ENCODE measurements at regions not wholly inside any gene's neighbourhood (a gene's known extent, or its start where the extent isn't known, plus 50 kb on each side); places are given as distances from the start of the nearest gene placed in this dataset.

- Histone ChIP-seq H3K27ac (no peak overlapping the region), H3K4me1 (no peaks in the 10 kb centered on the region), H3K4me3 (no peak overlapping the region), H3K9me3 (no peaks in the 10 kb centered on the region), H3K27me3 (no peaks in the 10 kb centered on the region), H3K36me3 (no peaks in the 10 kb centered on the region)
- DNase-seq: no peak
- intact Hi-C loops (cut with DNase I; ENCODE audit: low total_unique reads): no loop called here
- no peak for TF ChIP-seq POLR2A (IDR thresholded peaks at IDR 0.05)
- TF ChIP-seq, protein P1, sequence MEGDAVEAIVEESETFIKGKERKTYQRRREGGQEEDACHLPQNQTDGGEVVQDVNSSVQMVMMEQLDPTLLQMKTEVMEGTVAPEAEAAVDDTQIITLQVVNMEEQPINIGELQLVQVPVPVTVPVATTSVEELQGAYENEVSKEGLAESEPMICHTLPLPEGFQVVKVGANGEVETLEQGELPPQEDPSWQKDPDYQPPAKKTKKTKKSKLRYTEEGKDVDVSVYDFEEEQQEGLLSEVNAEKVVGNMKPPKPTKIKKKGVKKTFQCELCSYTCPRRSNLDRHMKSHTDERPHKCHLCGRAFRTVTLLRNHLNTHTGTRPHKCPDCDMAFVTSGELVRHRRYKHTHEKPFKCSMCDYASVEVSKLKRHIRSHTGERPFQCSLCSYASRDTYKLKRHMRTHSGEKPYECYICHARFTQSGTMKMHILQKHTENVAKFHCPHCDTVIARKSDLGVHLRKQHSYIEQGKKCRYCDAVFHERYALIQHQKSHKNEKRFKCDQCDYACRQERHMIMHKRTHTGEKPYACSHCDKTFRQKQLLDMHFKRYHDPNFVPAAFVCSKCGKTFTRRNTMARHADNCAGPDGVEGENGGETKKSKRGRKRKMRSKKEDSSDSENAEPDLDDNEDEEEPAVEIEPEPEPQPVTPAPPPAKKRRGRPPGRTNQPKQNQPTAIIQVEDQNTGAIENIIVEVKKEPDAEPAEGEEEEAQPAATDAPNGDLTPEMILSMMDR (IDR thresholded peaks at IDR 0.05): no peak
Observed at GRCh38 chr2:18092760-18093159, 214.3 kb downstream of the KCNS3 start.

DNA sequence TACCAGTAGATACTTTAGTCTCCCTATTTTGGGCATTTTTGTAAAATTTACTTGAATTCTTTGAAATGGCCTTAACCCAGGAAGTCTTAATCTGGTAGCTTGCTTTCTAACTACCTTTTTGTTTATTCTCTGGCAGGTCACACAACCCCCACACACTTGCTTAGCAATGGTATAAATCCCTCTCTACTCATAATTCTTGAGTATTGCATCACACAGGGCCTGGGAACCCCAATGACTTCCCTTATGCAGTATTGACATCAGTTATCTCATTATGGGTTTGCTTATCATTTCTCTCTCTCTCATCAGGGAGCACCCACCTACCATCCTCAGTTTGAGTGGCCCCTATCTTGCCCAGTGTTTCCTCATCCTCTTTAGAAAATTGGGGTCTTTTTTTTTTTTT lies 207.1 kb downstream of the KCNS3 start:
- no peak for DNase-seq
- Histone ChIP-seq H3K27ac (no peak overlapping the region), H3K4me1 (no peaks in the 10 kb centered on the region), H3K9me3 (no peaks in the 10 kb centered on the region), H3K4me3 (no peak overlapping the region), H3K36me3 (no peaks in the 10 kb centered on the region), H3K27me3 (no peaks in the 10 kb centered on the region)
- intact Hi-C loops (cut with DNase I; ENCODE audit: low total_unique reads): no loop called here
- TF ChIP-seq, protein P1 (IDR thresholded peaks at IDR 0.05): no peak
- no peak for TF ChIP-seq POLR2A (IDR thresholded peaks at IDR 0.05)

GRCh38 chr2:18084376-18084775 lies 205.9 kb downstream of the KCNS3 start:
- TF ChIP-seq, protein P1 (IDR thresholded peaks at IDR 0.05): no peak
- TF ChIP-seq POLR2A (IDR thresholded peaks at IDR 0.05): no peak
- Histone ChIP-seq H3K36me3 (no peaks in the 10 kb centered on the region), H3K4me1 (no peaks in the 10 kb centered on the region), H3K27me3 (no peaks in the 10 kb centered on the region), H3K4me3 (no peak overlapping the region), H3K27ac (no peak overlapping the region), H3K9me3 (no peaks in the 10 kb centered on the region)
- intact Hi-C loops (cut with DNase I; ENCODE audit: low total_unique reads): no loop called here
- DNase-seq: no peak

DNA sequence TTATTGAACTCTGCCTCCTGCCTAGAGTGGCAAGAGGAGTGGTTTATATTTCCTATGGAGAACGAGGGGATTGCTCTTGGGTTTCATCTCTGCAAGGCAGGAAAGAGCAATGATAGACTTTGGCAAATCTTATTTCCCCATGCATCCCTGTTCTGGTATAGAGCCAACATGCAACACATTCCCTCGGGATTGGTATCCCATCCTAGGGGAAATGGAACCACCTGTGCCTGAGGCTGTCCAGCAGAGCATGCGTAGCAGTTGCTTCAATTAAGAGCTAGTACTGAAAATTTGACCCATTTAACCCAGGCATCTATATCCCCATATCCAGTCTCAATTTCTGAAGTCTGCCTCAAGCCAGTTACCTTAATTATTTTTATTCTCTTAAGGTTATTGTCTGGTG lies 205.3 kb downstream of the KCNS3 start:
- no peaks in the 10 kb centered on the region for H3K9me3 ChIP-seq
- no peaks in the 10 kb centered on the region for H3K27me3 ChIP-seq
- H3K4me1 ChIP-seq: no peaks in the 10 kb centered on the region
- no peaks in the 10 kb centered on the region for H3K36me3 ChIP-seq
- no peak overlapping the region for H3K4me3 ChIP-seq
- intact Hi-C loops (cut with DNase I; ENCODE audit: low total_unique reads): no loop called here
- no peak for DNase-seq
- TF ChIP-seq, protein P1 (IDR thresholded peaks at IDR 0.05): no peak
- TF ChIP-seq POLR2A (IDR thresholded peaks at IDR 0.05): no peak
- no peak overlapping the region for H3K27ac ChIP-seq

DNA sequence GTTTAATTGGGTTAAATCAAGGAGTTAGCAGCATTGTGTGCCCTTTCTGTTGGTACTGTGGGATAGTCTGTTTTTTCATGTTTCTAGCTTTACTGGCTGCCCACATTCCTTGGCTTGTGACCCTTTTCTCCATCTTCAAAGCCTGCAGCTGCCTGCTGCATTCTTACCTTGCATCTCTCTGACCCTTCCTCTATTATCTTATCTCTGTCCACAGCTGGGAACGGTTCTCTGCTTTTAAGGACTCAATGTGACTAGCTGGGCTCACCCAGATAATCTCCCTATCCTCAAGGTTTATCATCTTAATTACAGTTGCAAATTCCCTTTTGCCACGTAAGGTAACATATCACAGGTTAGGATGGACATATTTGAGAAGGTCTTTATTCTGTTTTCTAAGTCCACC lies 199.7 kb downstream of the KCNS3 start:
- Histone ChIP-seq H3K27me3 (no peaks in the 10 kb centered on the region), H3K9me3 (no peaks in the 10 kb centered on the region), H3K27ac (no peak overlapping the region), H3K36me3 (no peaks in the 10 kb centered on the region), H3K4me3 (no peak overlapping the region), H3K4me1 (no peaks in the 10 kb centered on the region)
- DNase-seq: no peak
- intact Hi-C loops (cut with DNase I; ENCODE audit: low total_unique reads): no loop called here
- TF ChIP-seq, protein P1 (IDR thresholded peaks at IDR 0.05): no peak
- TF ChIP-seq POLR2A (IDR thresholded peaks at IDR 0.05): no peak
